ENCODE measurements at regions not wholly inside any gene's neighbourhood (a gene's known extent, or its start where the extent isn't known, plus 50 kb on each side); places are given as distances from the start of the nearest gene placed in this dataset.
A peak's percentile ranks its signal among the peaks of the same experiment; 100 is the strongest.

GRCh38 chr7:142437741-142438140 lies 179.9 kb upstream of the PRSS58 start:
- Histone ChIP-seq H4K5ac (ENCODE audit: low read depth, low read length) (no peak overlapping the region), H2BK20ac (ENCODE audit: low read depth, low read length) (peak overlapping the region; percentile 98; the same call in 1 of the 2 replicates), H3K36me3 (ENCODE audit: control insufficient read depth, insufficient read depth, low read length) (no peaks in the 10 kb centered on the region), H2AFZ (replicated peaks; ENCODE audit: low read length, poor library complexity) (no peak overlapping the region), H4K8ac (ENCODE audit: low read depth in 2 of 2, low read length in 2 of 2) (peak overlapping the region in 1 of 2 experiments; percentile 13; a peak in 1 of 4 replicates), H3K4me3 (ENCODE audit: insufficient read depth, low read depth, low read length) (no peak overlapping the region), H3K4me1 (ENCODE audit: control insufficient read depth, insufficient read depth, low read length) (peaks cover 12% of the 10 kb centered on the region), H3K23ac (ENCODE audit: low read depth, low read length) (no peak overlapping the region), H3K9ac (ENCODE audit: low read depth, low read length) (no peak overlapping the region), H3K4me2 (ENCODE audit: low read depth, low read length) (no peak overlapping the region), H3K18ac (ENCODE audit: low read depth, low read length) (no peak overlapping the region), H2AK5ac (ENCODE audit: low read depth, low read length) (no peak overlapping the region), H4K91ac (ENCODE audit: insufficient read depth, low read depth, low read length) (no peak overlapping the region), H3K27me3 (ENCODE audit: control insufficient read depth, insufficient read depth, low read length) (no peaks in the 10 kb centered on the region), H3K79me1 (ENCODE audit: low read depth in 1 of 2, low read length in 2 of 2) (no peaks in the 10 kb centered on the region), H3K9me3 (ENCODE audit: control insufficient read depth, insufficient read depth, low read length) (0 out of 2 replicates have a peak, but pooled peaks cover 2% of the 10 kb centered on the region), H2BK120ac (ENCODE audit: low read depth, low read length) (peak overlapping the region; percentile 99), H2BK5ac (ENCODE audit: low read depth, low read length, poor library complexity, severe bottlenecking) (no peak overlapping the region), H3K9me1 (ENCODE audit: insufficient read depth, low read length) (peaks cover 22% of the 10 kb centered on the region), H3K56ac (ENCODE audit: extremely low read depth, insufficient read depth, low read length) (no peak overlapping the region), H3K4ac (ENCODE audit: low read depth, low read length) (no peak overlapping the region), H4K20me1 (ENCODE audit: insufficient read depth, low read length) (no peaks in the 10 kb centered on the region), H2AK9ac (replicated peaks; ENCODE audit: low read depth, low read length, poor library complexity) (no peak overlapping the region), H3K27ac (ENCODE audit: insufficient read depth, low read length) (no peak overlapping the region), H2BK15ac (ENCODE audit: low read depth, low read length) (peak overlapping the region; percentile 74; the same call in 1 of the 3 replicates), H3K14ac (replicated peaks; ENCODE audit: low read depth, low read length) (no peak overlapping the region)
- in situ Hi-C loops (cut with MboI; ENCODE audit: low sequenced_read_pairs) (no loop called here), intact Hi-C loops (cut with micrococcal nuclease) (no loop called here), dilution Hi-C loops (cut with HindIII; ENCODE audit: low sequenced_read_pairs, unreplicated experiment) (no loop called here)
- ChIA-PET POLR2A (ENCODE audit: unreplicated experiment) (no interaction called here), CTCF (interaction anchor here (3.9 kb wide), 1 partner anchor 23 kb away, joined by 16 read pairs; no protein-coding TSS in a partner anchor)
- ATAC-seq (ENCODE audit: low read depth) = no peak
- no TSS peak for BruUV-seq (replicated peaks)
- no peak for TF ChIP-seq MAFK (IDR thresholded peaks at IDR 0.05; ENCODE audit: low read depth, low read length)
- no peak for DNase-seq
